D721Med (cell line): ENCODE measurements at regions not wholly inside any gene's neighbourhood (a gene's known extent, or its start where the extent isn't known, plus 50 kb on each side); places are given as distances from the start of the nearest gene placed in this dataset.
"Not testable (repeated sequence)": the region's sequence is repeated elsewhere in the genome, so short reads cannot be mapped to it uniquely, and the experiment has no call there.

ENCODE experiments used
- DNase-seq: peaks from one replicate; pipeline ENCODE4 v3.0.0; 2011; ENCODE audit warnings: low spot score; ENCODE audit not compliant: insufficient read length
- FAIRE-seq: peaks from 2 replicates; lab custom pipeline; 2011; peaks lifted over from hg19 to GRCh38; lab: Jason Lieb, UNC
- TF ChIP-seq, protein P1 (sequence below): IDR thresholded peaks from 2 replicates; pipeline ENCODE4 v1.5.1; 2012; ENCODE audit warnings: mild to moderate bottlenecking, control low read depth; ENCODE audit not compliant: insufficient read depth; ENCODE audit errors: missing control alignments

- TF ChIP-seq, protein P1, sequence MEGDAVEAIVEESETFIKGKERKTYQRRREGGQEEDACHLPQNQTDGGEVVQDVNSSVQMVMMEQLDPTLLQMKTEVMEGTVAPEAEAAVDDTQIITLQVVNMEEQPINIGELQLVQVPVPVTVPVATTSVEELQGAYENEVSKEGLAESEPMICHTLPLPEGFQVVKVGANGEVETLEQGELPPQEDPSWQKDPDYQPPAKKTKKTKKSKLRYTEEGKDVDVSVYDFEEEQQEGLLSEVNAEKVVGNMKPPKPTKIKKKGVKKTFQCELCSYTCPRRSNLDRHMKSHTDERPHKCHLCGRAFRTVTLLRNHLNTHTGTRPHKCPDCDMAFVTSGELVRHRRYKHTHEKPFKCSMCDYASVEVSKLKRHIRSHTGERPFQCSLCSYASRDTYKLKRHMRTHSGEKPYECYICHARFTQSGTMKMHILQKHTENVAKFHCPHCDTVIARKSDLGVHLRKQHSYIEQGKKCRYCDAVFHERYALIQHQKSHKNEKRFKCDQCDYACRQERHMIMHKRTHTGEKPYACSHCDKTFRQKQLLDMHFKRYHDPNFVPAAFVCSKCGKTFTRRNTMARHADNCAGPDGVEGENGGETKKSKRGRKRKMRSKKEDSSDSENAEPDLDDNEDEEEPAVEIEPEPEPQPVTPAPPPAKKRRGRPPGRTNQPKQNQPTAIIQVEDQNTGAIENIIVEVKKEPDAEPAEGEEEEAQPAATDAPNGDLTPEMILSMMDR: no peak
- DNase-seq (no peak), FAIRE-seq (no peak)
Measured at GRCh38 chr15:98347866-98348265, 300.5 kb upstream of the IGF1R start.

DNA sequence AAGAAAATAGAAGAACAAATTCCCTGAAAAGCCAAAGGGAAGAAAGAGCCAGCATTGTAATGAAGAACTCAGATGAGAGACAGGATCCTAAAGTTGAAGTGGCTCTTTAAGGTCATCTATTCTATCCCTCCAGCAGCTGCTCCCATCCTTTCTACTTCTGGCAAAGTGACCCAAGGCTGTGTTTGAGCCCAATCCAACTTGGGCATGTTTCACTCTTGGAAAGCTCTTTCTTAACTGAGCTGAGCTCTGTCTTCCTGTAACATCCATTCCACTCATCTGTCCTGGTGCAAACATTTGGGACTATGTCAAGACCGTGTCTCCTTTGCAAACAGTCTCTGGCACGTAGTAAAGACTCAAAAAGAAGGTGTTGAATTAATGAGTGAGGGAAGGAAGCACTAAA is 298.1 kb upstream of the IGF1R start:
- FAIRE-seq: no peak
- TF ChIP-seq, protein P1: no peak

DNA sequence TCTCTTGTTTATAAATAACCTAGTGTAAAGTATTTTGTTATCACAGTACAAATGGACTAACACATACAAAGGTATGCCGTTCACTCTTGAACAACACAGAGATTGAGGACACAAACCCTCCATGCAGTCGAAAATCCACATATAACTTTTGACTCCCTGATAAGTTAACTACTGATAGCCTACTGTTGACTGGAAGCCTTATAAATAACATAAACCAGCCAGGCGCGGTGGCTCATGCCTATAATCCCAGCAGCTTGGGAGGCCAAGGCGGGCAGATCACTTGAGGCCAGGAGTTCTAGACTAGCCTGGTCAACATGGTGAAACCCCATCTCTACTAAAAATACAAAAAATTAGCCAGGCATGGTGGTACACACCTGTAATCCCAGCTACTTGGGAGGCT is 290.1 kb upstream of the IGF1R start:
- not testable (repeated sequence) for DNase-seq, FAIRE-seq

More for the DNA sequence above, 298.1 kb upstream of the IGF1R start:
- no peak for DNase-seq

- TF ChIP-seq, protein P1: no peak
- no peak for FAIRE-seq
- DNase-seq: no peak
Measured at GRCh38 chr15:98358971-98359370, 289.4 kb upstream of the IGF1R start.

GRCh38 chr15:98363416-98363815 is 284.9 kb upstream of the IGF1R start:
- FAIRE-seq (no peak), DNase-seq (no peak)
- TF ChIP-seq, protein P1: no peak

DNA sequence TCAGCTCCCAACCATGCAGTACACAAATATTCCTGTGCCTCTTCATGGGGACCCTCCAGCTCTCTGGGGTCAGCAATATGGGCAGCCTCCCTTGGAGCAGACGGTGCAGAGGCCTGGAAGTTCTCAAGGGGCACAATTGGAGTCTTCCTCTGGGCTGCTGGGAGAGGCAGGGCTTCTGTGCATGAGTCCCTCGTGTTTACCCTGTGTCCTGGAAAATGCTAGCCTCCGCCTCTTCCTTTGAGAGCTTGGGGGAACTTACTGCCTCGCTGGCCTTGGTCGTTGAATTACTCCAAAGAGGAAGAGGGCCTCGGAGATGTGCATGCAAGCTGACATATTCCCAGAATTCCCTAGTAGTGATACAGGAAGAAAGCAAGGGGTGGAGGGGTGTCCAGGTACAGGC is 284.4 kb upstream of the IGF1R start:
- TF ChIP-seq, protein P1: no peak
- no peak for FAIRE-seq
- DNase-seq: no peak

DNA sequence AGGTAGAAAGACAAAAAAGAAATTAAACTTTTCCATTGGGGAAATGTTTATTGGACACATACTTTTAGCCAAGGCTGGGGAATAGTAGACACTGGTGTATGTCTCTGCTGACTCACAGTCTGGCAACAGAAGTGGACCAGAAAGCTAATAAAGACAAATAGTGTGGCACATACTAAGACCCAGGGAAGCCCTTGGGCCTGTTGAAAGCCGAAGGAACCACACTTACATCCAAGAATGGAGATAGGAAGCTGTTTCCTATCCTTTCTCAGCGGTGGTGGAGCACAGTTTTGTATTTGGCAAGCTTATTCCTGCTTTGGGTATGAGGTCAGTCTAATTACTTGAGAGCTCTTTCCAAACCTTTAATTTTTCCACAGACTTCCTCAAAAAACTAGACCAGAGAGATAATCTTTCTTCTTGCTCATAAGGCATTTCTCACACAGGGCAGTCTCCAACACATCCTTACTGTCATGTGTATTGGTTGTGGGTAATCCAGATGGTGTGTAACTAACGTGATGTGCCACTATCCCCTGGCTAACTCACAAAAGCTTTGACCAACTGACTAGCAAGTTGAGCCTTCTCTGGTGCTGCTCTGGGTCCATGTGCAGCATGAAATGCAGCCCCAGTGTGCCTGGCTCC is 279.1 kb upstream of the IGF1R start:
- TF ChIP-seq, protein P1: no peak
- no peak for FAIRE-seq
- DNase-seq: no peak
